IMR-90 (cell line): ENCODE measurements at regions not wholly inside any gene's neighbourhood (a gene's known extent, or its start where the extent isn't known, plus 50 kb on each side); places are given as distances from the start of the nearest gene placed in this dataset.

Experiments
- BHLHE40 ChIP-seq: fragments of 150-350 bp; IDR thresholded peaks from 2 replicates; pipeline ENCODE4 v1.6.1; 2016; ENCODE audit warnings: mild to moderate bottlenecking, low read depth, low read length
- CEBPB ChIP-seq: IDR thresholded peaks from 2 replicates; pipeline ENCODE4 v1.6.1; 2012; ENCODE audit warnings: low read depth, low read length, improper control_type of control experiment
- MXI1 ChIP-seq: IDR thresholded peaks from 2 replicates; pipeline ENCODE4 v1.6.1; 2012; ENCODE audit warnings: low read depth, mild to moderate bottlenecking, low read length, moderate library complexity, borderline replicate concordance
- RAD21 ChIP-seq: IDR thresholded peaks from 2 replicates; pipeline ENCODE4 v1.6.1; 2012; ENCODE audit warnings: low read length, improper control_type of control experiment
- TF ChIP-seq, protein P1 (sequence below): conservative IDR thresholded peaks from 2 replicates; pipeline ENCODE4 v1.5.1; 2012; ENCODE audit warnings: mild to moderate bottlenecking, low read depth, low read length, improper control_type of control experiment
- TF ChIP-seq, protein P2 (sequence below): fragments of 150-350 bp; IDR thresholded peaks from 2 replicates; pipeline ENCODE4 v1.6.1; 2017; ENCODE audit warnings: mild to moderate bottlenecking, antibody characterized with exemption, low read length, low read depth

DNA sequence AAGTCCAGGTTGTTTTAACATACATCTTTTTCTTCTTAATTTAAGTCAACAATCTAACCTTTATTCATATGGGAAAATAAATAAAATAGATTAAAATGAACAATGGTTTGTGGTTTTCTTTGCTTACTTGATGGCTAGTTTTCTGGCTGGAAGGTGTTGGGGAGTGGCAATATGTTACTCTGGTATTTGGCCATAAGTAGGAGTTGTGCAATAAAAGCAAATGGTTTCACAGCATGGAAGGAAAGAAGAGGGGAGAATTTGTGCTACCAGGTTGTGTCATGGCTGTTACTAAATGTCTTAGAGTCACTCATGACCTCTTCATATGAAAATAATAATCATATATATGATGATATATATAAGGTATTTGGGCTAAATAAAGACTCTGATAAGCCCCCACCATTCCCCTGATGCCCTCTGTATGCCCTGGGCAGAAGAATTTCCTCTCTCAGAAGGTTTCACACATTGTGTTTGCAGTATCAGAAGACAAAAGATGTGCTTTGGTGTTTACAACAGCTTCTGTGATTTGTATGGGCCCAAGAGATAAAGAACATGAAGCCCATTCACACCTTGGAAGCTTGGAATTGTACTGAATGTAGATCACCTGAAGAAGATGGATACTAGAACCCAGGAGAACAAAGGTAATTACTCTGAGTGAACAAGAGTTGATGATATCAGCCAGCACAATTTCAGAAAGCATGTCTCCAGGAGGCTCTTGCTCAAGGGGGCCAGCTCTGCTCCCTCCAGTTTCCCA lies 160.9 kb downstream of the ALG10B start:
- TF ChIP-seq, protein P1, sequence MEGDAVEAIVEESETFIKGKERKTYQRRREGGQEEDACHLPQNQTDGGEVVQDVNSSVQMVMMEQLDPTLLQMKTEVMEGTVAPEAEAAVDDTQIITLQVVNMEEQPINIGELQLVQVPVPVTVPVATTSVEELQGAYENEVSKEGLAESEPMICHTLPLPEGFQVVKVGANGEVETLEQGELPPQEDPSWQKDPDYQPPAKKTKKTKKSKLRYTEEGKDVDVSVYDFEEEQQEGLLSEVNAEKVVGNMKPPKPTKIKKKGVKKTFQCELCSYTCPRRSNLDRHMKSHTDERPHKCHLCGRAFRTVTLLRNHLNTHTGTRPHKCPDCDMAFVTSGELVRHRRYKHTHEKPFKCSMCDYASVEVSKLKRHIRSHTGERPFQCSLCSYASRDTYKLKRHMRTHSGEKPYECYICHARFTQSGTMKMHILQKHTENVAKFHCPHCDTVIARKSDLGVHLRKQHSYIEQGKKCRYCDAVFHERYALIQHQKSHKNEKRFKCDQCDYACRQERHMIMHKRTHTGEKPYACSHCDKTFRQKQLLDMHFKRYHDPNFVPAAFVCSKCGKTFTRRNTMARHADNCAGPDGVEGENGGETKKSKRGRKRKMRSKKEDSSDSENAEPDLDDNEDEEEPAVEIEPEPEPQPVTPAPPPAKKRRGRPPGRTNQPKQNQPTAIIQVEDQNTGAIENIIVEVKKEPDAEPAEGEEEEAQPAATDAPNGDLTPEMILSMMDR: no peak
- TF ChIP-seq MXI1 (no peak), RAD21 (no peak), BHLHE40 (no peak), CEBPB (peak; percentile 41; the same call in 1 of the 2 replicates)
- TF ChIP-seq, protein P2, sequence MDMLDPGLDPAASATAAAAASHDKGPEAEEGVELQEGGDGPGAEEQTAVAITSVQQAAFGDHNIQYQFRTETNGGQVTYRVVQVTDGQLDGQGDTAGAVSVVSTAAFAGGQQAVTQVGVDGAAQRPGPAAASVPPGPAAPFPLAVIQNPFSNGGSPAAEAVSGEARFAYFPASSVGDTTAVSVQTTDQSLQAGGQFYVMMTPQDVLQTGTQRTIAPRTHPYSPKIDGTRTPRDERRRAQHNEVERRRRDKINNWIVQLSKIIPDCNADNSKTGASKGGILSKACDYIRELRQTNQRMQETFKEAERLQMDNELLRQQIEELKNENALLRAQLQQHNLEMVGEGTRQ: no peak
